Sciatic nerve (tissue), 2 donors: ENCODE measurements at regions not wholly inside any gene's neighbourhood (a gene's known extent, or its start where the extent isn't known, plus 50 kb on each side); places are given as distances from the start of the nearest gene placed in this dataset.

Source experiments
- ATAC-seq: fragments of 200-7000 bp; cut with Tn5 transposase; one replicate; pipeline ENCODE4 v1.9.1; 2020; ENCODE audit warnings: mild to moderate bottlenecking, moderate library complexity
- DNase-seq: peaks from one replicate; pipeline ENCODE4 v3.0.0-alpha.2; 2020; ENCODE audit warnings: low spot score
- intact Hi-C: fragments of 100-400 bp; cut with DNase I; formaldehyde crosslinking; loops from one replicate; pipeline ENCODE4 v1.14.2; 2022
- donor health status: DM: no; HTN: no; CAD: no.
- donor health status: DM: no; HTN: no; CAD: no.

DNA sequence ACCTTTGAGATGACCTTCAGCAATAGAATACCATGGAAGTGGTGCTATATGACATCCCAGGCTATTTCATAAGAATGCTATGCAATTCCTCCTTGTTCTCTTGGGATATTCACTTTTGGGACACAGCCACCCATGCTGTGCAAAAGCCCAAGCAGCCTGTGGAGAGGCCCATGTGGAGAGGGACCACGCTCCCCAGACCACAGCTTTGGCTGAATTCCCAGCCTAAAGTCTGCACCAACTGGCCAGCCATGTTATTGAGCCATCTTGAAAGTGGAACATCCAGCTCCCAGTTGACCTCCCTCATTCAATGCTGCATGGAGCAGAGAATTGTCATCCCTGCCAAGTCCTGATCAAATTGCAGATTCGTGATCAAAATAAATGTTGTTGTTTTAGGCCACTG, 275.1 kb downstream of the SUDS3 start:
- intact Hi-C loops, result no loop called here
- no peak for DNase-seq
- no peak for ATAC-seq

DNA sequence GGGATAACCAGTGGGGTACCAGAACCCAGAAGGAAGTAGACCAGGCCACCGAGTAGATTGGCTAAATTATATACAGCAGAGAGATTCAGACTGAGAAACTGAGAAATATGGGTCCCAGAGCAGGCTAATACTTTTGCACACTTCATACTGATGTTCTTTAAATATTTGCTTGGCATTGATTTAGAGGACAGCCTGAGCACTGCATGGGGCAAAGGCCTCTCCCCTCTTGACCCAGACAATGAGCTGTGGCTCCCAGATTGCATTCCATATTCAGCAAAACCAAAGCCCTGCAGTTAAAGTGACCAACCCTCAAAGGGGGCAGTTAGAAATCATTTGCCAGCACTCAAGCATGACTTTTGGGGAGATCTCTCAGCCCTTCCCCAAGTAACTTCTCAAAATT, 279.2 kb downstream of the SUDS3 start:
- DNase-seq (no peak), ATAC-seq (no peak)
- intact Hi-C loops, result no loop called here

DNA sequence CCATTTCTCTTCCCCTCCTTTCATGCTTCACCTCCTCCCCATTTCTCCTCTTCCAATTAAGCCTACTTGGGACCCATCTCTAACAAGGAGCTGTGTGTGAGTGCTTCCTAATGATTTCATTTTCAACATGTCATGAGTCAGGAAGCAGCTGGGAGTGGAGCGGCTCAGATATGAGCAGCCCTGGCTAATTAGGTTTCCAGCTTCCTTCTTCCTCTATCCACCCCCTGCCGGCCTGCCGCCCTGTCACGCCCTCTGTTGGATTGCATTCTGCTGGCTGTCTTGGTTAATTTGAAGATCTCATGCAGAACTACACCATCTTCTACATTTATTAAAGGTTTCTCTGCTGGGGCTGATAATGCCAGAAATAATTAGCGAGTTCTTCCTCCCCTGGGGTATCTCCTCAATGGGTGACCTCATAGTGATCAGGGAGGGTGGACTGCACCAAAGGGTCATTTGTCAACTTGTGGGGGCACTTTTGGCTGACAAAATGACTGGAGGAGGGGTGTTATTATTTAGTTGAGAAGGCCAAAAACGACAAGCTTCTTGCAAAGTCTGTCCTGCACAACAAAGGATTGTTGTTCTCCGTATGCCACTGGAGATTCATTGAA, 300.9 kb upstream of the SRRM4 start:
- intact Hi-C loops, result no loop called here
- peak; percentile 94 for ATAC-seq
- no peak for DNase-seq

GRCh38 chr12:118682656-118683055, 298.7 kb upstream of the SRRM4 start:
- intact Hi-C loops, result no loop called here
- ATAC-seq, result peak; percentile 36
- DNase-seq, result no peak

DNA sequence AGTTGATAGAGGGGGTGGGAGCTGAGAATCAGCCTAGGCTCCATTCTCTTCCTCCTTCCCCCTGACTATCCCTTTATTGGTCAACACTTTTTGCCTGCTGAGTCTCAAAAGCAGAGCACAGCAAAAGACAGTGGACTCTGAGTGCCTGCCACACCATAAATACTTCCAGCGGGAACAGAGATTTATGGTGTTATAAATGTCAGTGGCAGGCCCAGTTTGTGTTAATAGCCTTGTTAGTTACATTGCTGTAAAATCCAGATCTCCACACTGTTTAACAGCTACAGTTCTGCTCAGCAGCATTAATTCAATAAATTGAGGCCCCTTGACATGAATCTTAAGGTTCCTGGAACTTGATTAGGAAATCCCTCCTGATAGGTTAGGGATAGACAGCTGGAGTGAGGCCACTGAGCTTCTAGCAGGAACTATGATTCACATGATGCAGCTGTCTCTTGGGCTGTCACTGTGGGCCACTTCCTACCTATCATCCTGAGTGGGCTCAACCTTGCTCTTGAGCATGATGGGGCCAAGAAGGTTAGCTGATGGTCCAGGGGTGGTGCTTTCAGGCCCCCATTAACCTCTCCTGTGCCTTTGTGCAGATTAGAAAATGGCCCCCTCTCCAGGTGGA, 295.2 kb upstream of the SRRM4 start:
- intact Hi-C loops, result no loop called here
- ATAC-seq (no peak), DNase-seq (no peak)

- ATAC-seq (no peak), DNase-seq (no peak)
- intact Hi-C loops, result no loop called here
Measured at GRCh38 chr12:118689793-118690192, 291.5 kb upstream of the SRRM4 start.

DNA sequence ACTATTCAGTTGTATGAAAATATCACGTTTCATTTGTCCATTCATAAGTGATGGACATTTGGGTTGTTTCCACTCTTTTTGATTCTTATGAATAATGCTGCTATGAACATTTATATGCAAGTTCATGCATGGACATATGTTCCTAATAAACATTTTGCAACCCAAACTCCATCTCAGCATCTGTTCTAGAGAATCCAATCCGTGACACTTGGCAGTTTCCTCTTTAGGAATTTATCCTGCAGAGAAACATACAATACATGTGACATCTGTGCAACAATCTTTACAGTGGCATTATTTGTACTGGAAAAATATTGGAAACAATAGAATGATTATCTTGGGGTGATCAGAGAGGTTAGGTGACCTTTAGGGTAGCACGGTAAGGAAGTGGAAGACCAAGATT, 290.8 kb upstream of the SRRM4 start:
- intact Hi-C loops, result no loop called here
- no peak for ATAC-seq
- no peak for DNase-seq

DNA sequence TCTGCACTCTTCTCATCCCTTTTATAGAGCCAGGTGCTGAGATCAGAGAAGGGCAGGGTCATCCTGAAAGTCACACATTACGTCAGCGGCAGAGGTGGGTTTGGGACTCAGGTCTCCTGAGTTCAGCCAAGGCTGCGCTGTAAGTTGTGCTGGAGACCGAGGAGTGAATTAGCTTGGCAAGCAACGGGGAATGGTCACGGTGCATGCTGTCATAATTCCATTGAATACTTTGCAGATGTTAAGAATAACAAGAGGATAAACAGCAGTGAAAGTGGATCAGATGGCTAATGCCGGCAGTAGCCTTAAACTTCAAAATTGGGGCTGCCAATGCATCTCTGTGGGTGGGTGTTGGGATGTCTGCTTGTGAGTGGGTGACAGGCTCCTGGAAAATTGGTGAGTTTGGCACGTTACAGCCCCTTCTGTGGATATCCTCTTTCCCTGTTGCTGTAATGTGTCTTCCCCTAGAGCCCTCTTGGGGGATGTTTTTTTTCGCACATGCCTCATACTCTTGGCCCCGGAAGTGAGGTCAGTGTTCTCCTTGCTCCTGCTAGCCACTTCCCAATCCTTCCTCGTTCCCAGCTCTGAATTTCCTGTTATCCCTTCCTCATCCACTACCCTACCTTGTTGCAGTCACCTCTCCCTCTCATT, 287.1 kb upstream of the SRRM4 start:
- ATAC-seq (peak; percentile 85), DNase-seq (no peak)
- intact Hi-C loops, result no loop called here

DNA sequence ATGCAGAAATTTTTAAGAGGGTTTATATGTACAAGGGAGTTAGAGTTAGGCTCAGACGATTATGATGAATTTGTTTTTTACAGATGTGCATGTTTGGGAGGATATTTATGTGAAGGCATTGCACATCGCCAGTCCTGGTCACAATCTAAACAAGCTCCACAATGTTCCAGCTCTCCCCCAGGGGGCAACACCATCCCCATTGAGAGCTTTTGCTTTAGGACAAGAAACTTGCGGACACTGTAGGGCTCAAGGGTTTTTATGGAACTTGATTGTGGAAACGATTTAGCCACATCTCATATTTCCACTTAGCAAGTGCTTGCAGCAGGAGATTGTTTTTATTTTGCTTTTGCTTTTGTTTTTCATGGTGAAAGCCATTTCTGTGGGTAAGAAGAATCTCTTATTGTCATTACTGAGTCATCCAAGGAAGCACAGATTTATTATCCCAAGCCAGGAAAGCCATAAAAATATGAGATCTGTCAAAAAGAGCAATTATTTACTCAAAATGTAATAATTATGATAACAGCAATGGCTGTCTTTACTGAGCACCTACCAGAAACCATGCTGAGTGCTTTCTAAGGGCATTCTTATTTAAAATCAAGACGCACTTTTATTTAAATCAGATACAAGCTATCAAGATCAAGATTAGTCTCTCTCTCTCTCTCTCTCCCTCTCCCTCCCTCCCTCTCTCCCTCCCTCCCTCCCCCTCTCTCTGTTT, 276.7 kb upstream of the SRRM4 start:
- DNase-seq, result no peak
- intact Hi-C loops, result no loop called here
- no peak for ATAC-seq

- intact Hi-C loops, result no loop called here
- no peak for ATAC-seq
- no peak for DNase-seq
Measured at GRCh38 chr12:118706437-118706836, 274.9 kb upstream of the SRRM4 start.

GRCh38 chr12:118709946-118710345, 271.4 kb upstream of the SRRM4 start:
- DNase-seq (no peak), ATAC-seq (no peak)
- intact Hi-C loops, result no loop called here

DNA sequence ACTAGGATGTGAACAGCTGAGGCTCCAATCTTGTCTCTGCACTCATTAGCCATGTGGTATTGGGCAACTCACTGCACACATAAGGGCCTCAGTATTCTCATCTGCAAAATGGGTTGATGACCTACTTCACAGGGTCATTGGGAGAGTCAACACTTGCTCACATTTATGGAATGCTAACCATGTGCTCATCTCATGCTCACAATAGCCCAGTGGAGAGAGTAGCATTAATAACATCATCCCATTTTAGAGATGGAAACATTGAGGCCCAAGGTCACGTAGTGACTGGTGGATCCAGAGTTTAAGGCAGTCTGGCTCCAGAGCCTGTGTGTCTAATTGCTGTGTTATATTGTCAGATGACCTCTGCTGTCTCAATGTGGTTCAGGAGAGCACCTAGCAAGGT, 270.2 kb upstream of the SRRM4 start:
- no peak for DNase-seq
- intact Hi-C loops, result no loop called here
- no peak for ATAC-seq

- DNase-seq (no peak), ATAC-seq (no peak)
- intact Hi-C loops, result no loop called here
Measured at GRCh38 chr12:118714051-118714460, 267.3 kb upstream of the SRRM4 start.

DNA sequence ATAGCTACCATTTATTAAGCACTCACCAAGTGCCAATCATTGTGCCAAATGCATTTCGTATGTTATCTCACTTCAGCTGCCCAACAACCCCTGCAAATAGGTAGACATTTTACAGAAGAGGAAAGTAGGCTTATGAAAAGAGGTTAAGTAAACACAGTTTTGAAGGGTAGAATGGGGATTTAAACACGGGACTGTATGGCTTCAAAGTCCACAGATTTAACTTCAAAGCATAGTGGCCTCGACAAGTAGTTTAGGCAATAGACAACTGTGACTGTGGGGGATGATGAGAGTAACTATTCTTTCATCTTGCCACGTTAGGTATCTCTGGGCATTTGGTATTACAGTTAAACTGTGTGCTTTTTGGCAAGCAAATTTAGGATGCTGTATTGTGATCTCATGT, 266.8 kb upstream of the SRRM4 start:
- no peak for ATAC-seq
- intact Hi-C loops, result no loop called here
- DNase-seq, result no peak

- DNase-seq (no peak), ATAC-seq (no peak)
- intact Hi-C loops, result no loop called here
Measured at GRCh38 chr12:118715647-118716046, 265.7 kb upstream of the SRRM4 start.

DNA sequence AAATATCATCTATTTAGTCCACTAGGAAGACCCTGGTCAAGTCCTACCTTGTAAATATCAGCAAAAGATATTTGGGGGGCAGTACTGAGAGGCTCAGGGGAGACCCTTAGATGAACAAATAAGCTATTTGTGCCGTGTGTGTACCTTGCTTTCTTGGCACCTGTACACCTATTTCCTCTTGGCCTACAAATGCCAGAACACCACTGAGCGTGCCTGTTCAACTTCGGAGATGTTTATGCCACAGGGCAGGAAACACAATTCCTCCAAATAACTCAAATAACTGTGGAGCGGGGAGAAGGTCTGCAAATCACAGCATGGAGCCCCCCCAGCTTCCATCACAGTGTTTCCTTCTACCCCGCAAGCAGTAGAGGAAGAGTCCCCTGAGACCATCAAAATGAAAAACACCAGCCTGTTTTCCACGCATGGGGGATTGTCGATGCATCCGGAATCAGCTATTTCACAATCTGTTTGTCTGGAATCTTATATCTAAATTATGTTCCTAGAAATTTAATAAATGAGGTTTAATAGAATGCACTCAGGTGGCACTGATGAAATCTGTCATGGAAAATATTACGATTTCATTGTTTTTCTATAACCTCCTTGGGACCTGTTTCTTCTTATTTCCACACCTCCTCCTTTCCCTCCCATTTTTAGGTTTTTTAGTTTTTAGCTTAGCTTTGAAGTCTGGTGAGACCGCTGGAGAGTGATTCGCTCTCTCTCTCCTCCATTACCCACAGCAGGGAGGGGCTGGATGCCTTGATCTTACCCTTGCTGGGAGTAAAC, 254.0 kb upstream of the SRRM4 start:
- ATAC-seq (no peak), DNase-seq (no peak)
- intact Hi-C loops, result no loop called here

GRCh38 chr12:118727979-118728366, 253.4 kb upstream of the SRRM4 start:
- no peak for DNase-seq
- no peak for ATAC-seq
- intact Hi-C loops, result no loop called here

DNA sequence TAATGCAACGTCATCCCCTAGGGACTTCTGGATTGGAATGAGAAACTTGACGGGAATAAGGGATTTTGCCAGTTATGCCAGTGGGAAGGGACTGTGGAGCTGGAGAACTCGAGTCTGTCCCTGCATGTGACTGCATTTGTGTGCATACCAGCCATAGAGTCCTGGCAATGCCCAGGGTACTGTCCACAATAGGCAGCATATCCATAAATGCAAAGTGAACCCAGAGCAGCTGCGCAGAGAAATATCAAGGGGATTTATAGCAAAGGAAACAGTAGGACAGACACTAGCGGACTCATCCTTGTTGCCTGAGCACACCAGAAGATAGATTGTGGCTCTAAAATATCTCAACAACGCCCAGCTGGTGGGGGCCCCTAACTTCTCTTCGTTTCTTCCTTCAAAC, 247.1 kb upstream of the SRRM4 start:
- no peak for ATAC-seq
- intact Hi-C loops, result no loop called here
- DNase-seq, result no peak

DNA sequence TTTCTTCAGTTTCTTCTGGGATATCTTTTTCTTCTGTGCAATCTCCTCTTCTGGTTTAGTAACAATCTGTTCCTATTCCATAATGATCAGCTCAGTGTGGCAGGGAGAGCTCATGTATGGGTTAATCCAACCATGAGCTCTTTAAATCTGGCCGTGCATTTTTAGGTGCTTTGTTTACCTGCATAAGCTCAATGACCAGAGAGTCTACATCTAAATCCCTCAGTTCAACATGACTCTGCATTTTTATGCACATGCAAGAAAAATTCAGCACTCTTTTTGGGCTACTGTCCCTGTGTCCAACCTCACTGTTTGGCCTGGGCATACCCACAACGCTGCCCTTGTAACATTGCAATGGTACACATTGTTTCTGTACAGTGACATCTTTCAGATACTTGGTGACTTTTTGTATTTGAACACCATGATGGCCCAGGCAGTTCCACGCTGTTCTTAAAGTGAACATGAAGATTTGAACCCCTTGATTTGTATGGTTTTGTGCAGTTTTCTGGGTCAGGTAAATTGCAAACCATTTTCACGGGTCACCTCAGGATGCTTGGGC, 243.3 kb upstream of the SRRM4 start:
- intact Hi-C loops, result no loop called here
- DNase-seq, result no peak
- no peak for ATAC-seq
